Activated gamma-delta T cell treated with Interleukin-2 at 50 U/mL for 16 hours (primary cell): ENCODE measurements at regions not wholly inside any gene's neighbourhood (a gene's known extent, or its start where the extent isn't known, plus 50 kb on each side); places are given as distances from the start of the nearest gene placed in this dataset.

Experiments
- DNase-seq: peaks from one replicate; pipeline ENCODE4 v3.0.0-alpha.2; 2020

DNA sequence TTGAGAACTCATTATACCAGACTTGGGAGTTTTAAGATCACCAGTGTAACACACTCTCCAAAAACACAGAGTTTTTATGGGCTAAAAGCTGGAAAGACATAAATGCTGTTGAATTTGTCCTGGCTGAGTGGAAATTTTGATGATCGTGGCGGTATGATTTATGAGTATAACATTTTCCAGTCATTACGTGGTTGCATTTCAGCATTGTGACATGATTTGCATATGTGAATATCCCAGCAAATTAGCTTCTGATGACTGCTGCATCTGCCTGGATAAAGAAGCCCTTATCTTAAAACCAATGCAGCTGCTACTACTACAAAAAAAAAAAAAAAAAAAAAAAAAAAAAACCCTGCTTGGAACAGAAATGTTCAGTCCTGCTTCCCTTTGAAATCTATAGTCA lies 850.9 kb downstream of the TFAP2A start:
- DNase-seq: no peak

GRCh38 chr6:9563568-9563967 lies 851.3 kb downstream of the TFAP2A start:
- DNase-seq: no peak

DNA sequence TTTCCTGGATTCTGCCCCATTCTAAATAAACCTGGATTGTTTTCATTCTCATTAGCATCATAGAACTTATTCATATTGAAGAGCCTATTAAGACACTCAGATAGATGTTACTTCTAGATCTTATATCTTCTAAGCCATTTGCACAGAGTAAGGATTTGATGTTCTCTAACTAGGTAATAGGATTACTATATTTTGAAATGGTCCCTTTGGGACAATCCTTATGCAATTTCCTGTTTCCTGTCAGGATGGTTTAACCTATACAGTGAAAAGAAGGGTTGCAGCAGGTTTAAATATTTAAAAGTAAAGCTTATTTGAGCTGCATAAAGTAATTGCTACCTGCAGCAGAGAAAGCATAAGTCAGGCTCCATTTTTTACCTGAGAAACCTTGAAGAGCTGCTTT lies 860.1 kb downstream of the TFAP2A start:
- DNase-seq: no peak

DNA sequence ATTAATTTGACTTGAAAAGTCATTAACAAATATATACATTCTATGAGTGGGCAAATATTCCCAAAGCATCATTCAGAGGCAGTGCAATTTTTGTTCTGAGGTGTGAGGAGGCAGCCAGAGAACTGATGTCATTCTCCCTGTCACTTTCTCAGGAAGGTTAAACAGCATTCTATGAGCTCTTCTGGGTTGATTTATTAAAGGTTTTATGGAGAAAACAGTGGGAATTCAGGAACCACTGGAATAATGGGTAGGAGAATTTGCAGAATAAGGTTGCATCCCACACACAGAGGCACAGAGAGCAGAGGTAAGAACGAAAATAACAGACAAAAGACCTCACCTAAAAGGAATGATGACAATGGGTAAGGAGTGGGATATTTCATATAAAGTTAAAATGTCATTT lies 860.6 kb downstream of the TFAP2A start:
- no peak for DNase-seq

GRCh38 chr6:9553002-9553401 lies 861.9 kb downstream of the TFAP2A start:
- no peak for DNase-seq

- DNase-seq: no peak
These were observed 871.2 kb downstream of the TFAP2A start for GRCh38 chr6:9543649-9544048.

GRCh38 chr6:9540534-9541126 lies 874.2 kb downstream of the TFAP2A start:
- DNase-seq: no peak

DNA sequence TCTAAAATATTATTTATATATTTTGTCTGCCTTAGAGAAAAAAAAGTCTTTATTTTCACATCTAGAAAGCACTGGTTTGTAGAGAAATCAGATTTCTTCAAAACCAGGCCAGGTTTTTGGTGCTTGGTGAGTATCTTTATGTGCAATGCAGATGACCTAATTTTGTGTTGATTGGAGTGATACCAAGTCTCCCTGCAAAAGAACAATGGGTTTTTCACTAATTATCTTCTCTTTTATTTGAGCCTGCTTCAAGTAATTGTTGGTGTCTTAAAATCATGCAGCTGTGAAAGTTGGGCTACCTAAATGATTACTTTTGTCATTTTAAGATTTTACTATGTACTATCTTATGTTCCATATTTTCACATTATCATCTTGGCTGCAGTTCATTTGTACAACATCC lies 874.7 kb downstream of the TFAP2A start:
- no peak for DNase-seq

DNA sequence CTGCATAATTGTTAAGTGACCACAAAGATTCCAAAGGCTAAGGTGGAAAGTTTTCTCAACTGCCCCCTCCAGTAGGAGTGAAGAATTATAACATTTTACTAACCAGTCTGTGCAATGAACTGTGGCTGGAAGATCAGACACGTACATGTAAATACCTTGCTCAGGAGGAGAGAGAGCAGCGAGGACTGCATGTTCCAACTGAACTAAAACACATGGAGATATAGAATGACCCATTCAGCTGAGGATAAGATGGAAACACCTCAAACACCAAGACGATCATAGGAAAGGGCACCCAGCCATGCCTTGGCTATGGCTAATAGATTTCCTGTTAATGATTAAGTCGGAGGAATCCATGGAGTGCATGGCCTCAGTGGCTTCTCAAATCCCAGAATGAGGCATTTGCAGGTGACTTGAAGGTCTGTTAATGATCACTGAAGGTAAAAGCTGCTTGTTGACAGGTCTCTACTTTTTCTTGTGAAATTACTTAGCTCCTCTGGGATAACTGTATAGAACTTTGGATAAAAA lies 875.6 kb downstream of the TFAP2A start:
- DNase-seq: no peak

DNA sequence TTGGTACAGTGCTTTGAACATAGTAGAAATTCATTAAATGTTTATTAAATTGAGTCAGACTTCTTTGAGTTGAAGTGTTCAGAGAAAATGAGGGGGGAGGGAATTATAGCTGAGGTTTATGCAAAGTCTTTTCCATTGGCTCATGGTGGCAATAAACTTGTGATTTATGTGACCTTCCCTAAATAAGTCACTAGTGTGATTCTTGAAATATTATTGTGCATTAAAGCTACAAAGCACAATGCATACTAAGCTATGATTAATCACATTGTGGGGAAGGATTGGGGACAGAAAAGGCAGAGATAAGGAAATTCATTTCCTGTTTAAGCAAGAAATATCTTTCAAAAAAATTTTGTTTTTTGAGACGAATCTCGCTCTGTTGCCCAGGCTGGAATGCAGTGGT lies 877.5 kb downstream of the TFAP2A start:
- DNase-seq: no peak

GRCh38 chr6:9535106-9535505 lies 879.8 kb downstream of the TFAP2A start:
- DNase-seq: no peak

DNA sequence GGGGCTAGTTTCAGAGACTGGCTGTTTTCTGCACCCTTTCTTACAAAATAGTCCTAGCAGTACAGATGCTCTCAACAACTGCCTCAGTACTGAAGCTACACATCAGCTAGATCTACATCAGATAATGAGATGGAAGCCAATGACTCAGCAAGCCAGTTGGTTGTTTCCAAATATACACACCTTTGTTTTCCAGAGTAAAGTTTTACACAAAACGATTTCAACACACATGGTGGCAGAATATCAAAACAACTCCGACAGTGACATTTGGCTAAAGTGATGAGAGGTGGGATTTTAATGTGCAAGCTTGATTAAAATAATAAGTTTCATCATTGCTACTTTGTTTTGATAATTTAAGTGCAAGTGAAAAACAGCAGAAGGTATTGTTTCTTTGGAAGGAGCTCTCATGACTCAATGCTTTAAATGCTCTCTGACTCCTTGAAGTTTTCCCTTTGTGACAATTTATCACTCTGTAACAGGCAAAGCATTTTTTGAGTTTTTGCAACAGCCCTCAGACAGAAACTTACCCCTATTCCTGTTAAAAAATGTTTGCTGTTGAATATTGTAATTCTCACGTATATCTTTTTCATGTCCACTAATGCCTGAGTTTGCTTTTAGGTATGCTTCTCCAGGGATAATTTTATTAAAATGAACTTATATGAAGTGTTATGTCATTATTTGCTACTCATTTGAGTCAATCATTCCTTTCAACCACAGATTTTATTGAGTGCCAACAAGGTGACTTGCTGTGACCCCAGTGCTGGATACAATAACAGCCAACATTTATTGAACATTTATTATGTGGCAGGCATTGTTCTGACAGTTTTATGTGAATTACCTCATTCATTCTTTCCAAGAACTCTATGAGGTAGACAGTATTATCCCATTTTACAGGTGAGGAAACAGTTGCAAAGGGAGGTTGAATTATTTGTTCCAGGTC lies 882.0 kb downstream of the TFAP2A start:
- DNase-seq: no peak

DNA sequence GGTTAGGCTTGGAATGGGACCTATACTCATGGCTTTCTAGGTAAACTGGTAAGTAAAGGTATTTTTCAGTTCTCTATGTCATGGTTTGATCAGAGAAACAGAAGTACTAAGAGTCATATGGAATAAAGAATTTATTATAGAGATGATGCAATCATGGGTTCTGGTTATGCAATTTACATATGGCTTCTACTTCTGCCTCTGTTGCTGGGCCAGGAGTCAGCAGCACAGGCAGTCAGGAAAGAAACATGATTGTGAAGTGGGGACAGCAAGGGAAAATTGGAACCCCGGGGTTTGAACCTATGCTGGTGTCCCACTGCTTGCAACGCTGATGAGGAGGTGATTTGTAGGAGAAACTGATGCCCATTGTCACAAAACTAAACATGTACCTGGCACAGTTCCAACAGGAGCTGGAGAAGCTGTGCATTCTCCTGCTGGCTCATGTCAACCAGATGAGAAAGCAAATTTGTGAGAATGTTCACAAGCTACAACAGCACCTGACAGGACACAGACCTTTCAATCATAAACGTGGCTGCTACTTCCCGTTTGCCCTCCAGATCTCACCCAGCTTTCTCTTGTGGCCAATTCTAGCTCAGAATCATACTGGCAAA lies 887.1 kb downstream of the TFAP2A start:
- DNase-seq: no peak

DNA sequence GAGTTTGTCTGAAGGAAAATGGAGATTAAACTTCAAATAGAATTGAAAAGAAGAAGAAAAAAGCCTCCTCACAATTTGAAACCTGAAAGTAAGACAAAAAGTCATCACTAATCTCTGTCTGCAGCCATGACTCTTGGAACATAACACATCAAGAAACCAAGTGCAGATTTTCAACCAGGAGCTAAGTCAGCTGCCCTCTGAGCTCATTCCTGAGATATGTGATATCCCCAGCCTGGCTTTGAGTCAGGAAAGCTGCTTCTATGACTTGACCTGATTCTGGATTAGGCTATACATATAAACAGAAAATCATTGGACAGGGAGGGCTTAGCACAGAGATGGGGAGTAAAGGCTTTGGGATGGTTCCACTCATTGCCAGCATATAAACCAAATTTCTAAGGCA lies 891.4 kb downstream of the TFAP2A start:
- DNase-seq: no peak

DNA sequence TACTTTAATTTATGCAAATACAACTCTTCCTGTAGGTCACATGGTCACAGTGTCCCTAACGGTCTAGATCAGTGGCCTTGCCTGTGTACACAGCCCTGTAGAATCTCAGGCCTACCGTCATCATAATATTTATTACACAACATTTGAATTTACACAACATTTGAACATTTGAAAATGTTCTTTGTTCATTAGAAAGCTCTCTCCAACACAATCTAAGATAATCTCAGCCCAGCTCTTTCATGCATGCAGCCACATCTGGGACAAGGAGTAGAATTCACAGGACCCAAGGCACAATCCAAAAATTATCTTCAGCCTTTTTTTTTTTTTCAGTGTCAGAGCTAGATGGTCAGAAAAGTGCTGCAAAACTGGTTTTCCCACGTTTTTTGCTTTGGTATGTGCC lies 892.8 kb downstream of the TFAP2A start:
- no peak for DNase-seq

DNA sequence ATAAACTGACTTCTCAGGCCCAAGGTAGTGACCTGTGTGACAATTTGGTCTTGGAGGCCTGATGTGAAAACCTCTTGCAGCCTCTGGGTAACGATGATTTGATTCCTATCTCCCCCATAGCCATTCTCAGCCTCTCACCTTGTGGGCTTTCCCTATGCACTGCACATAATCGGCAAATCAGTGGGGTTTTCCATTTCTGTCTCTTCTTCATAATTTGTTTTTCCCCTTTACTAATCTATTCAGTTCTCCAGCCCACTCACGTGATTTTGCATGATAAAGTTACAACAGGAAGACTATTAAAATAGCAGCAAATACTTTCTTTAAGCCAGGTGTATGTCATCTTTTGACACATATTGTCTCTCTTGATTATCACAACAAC lies 893.7 kb downstream of the TFAP2A start:
- no peak for DNase-seq

GRCh38 chr6:9520417-9521151 lies 894.3 kb downstream of the TFAP2A start:
- DNase-seq: no peak

DNA sequence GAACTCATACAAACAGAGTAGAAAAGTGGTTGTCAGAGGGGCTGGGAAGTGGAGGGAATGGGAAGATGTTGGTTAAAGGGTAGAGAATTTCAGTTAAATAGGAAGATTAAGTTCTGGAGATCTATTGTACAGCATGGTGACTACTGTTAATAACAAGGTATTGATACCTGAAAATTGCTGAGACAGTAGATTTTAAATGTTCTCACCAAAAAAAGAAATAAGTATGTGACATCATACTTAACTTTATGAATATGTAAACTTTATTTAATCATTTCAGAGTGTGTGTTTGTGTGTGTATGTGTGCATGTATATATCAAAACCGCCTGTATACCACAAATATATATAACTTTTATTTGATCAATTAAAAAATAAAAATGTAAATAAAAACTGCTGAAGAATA lies 896.4 kb downstream of the TFAP2A start:
- DNase-seq: no peak

GRCh38 chr6:9517806-9518205 lies 897.1 kb downstream of the TFAP2A start:
- DNase-seq: no peak

DNA sequence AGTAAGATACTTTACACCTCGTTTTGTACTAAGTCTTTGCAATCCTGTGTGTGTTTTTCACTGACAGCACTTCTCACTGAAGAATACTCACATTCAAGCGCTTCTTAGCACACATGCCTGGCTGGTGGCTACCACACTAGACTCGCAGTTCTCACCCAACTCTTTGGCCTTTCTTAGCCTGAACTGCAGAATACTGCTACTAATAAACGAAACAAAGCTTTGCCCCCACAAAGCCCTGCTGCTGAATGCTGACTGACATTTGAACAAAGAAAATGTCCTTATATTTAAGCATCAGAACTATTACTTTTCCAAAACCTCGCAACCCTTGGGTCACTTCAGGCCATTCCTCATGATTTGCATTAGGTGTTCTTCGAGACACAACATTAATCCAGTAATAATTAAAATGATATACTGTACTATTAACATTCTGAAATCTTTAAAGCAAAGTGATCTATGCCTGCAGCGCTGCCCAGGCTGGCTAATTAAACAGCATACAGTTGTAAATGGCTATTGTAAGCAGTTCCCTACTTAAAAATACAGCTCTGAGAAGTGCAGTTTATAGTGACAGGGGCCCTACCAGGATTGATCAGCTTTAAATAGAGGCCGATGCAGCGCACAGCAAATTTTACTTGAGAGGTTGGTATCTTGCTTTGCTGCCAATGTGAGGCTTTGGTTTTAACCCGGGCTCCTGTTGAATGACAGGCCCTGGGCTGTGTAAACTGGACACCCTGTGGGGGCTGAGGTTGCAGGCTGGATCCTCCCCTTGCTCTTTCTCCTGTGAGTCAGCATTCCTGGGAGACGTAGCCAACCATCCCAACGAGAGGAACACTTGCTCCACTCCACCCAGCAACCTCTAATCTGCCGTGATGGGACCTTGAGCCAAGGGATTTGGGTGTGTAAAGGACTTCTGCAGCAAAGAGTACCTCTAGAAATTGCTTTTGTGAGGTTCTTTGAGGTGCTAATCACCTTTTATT lies 899.0 kb downstream of the TFAP2A start:
- no peak for DNase-seq

- no peak for DNase-seq
These were observed 900.7 kb downstream of the TFAP2A start for GRCh38 chr6:9514146-9514545.

- no peak for DNase-seq
These were observed 903.7 kb downstream of the TFAP2A start for GRCh38 chr6:9511157-9511556.
